ENCODE measurements at regions not wholly inside any gene's neighbourhood (a gene's known extent, or its start where the extent isn't known, plus 50 kb on each side); places are given as distances from the start of the nearest gene placed in this dataset.
"Not testable (repeated sequence)": the region's sequence is repeated elsewhere in the genome, so short reads cannot be mapped to it uniquely, and the experiment has no call there.

DNA sequence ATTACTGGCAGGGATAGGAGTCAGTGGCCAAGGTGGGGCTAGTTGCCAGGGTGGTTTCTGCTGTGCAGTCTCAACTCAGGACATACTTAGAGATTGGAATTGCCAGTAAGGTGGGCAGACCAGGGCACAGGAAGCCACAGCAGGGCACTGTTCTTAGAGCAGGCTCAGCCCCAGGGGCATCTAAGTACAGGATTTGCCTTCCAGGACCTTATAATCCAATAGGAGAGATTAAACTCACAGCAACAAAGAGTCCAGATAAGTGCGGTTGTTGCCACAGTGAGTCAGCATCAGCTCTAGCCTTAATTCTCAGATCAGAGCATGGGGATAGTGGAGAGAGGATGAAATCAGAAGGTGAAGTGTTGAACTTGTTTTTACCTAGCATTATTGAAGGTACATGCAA lies 265.8 kb upstream of the TRPC7 start:
- DNase-seq (ENCODE audit: extremely low read depth, low read depth, low spot score): no peak

DNA sequence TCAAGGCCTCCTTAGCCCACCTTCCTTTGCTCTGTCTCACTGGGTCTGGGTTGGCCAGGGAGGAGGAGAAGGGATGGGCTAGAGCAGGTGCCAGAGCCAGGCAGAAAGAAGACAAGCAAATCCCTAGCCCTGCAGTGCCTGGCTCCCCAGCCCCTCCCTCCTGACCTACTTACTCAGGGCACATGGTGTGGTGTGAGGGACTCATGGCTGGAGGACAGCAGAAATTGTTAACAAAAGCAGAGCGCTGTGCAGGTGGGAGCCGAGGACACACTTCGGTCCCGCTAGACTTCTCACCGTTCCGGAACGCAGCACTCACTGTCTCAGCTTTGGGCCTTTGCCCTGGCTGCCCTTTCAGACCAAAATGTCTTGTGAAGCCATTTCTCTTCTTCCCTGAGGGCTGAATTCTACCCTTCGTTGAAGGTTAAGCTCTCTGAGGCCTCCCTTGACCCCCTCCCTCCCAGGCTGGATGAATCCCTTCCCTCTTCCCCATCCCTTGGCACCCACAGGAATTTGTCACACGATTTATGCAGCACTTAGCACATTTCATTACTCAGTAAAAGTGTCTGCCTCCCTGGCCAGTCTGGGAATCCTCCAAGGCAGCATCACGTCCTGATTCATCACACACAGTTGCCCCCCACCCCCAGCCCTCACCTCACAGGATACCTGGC lies 263.9 kb upstream of the TRPC7 start:
- no peak for DNase-seq (ENCODE audit: extremely low read depth, low read depth, low spot score)

DNA sequence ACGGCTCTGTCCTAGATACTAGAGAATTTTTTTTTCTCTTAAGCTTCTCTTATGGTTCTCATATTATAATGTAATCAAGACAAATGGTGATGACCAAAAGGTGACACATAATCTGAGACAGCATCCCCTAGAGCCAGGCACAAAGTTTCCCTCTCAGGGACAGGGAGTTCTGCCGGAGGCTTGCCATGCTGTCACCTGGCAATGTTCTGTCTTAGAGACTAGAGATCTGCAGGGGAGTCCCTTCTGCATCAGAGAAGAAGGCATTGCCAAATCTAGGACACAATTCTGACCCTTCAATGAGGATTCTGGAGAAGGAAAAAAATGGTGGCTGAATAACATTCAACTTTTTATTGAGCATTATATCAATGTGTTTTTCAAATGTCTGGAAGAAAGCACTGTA lies 261.2 kb upstream of the TRPC7 start:
- no peak for DNase-seq (ENCODE audit: extremely low read depth, low read depth, low spot score)

DNA sequence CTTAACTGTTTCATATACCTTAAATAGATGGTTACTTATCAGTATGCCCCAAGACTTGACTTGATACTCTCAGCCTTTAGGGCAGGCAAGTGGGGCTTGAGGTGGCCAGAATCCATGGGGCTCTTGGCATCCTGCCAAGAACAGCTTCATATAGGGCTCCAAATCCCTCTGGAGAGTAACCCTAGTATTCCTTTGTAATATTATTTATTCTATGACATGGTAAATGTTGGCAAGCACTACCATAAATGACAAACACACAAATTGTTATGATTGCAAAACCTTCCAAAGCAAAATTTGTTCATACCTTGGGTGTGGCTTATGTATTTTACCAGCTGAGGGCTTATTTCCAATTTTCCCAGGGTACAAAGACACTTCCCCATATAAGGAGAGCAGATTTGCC lies 257.4 kb upstream of the TRPC7 start:
- no peak for DNase-seq (ENCODE audit: extremely low read depth, low read depth, low spot score)

DNA sequence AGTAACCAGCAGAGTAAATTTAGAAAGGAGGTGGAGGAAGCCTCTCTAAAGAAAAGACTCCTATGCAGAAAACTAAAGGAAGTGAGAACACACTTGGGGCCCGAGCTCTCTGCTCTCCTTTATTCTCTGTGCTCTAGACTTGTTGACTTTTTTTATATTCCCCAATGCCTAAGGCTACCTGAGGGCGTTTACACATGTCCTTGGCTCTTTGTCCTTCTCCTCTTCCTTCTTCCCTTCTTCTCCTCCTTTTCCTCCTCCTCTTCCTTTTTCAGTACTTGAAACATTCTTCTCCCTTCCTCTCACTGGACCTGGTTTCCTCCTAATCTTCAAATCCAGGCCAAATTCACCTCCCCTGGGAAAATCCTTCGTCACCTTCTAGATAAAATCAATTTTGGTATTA lies 256.4 kb upstream of the TRPC7 start:
- DNase-seq (ENCODE audit: extremely low read depth, low read depth, low spot score): no peak

DNA sequence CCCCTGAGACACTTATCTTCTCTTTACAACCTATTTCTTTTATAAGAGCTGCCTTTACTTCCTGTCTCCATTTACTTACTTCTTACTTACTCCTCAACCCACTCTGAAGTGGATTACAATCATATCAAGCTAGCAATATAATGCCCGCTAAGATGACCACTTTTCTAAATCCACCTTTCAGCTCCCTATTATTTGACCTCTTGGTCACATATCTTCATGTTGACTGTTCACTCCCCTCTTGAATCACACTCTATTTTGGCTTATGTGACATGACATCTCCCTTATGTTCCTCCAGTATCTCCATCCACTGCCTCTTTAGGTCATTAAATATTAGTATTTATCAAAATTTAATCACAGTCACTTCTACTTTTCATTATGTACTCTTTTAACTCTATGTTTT lies 255.3 kb upstream of the TRPC7 start:
- DNase-seq (ENCODE audit: extremely low read depth, low read depth, low spot score): no peak

DNA sequence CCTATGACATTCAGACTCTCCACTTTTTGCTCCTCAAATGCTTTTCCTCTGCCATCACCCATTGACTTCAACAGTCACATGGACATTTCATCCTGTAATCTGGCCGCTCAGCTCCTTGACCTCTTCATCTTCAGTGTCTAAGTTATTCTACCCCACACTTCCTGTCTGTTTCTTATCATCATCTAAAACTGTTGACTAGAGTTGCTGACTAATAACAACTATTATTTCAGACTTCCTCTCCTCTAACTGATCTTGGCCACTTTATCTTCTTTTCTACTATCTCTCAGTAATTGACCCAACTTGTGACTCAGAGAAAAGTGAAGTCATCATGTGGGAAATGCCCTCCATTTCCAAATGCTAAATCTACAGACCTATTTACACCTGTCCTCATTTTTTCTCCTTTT lies 254.7 kb upstream of the TRPC7 start:
- DNase-seq (ENCODE audit: extremely low read depth, low read depth, low spot score): peak; percentile 80

DNA sequence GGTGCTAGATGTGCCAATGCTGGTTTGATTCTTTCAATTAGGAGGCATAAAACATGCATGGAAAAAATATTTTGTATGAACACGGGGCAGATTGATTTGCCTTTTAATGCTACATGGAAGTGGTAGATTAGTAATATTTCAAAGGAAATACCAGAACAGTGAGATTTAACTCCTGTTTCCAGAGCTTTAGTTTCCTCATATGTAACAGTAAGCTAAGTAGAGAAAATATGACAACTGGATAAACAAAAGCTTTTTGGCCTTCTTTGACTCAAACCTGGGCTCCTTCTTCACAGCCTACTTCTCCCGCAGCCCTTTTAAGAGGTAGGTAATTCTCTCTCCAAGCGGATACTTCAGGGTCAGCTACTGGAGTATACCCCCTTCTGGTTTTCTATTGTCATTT lies 254.2 kb upstream of the TRPC7 start:
- DNase-seq (ENCODE audit: extremely low read depth, low read depth, low spot score): no peak

DNA sequence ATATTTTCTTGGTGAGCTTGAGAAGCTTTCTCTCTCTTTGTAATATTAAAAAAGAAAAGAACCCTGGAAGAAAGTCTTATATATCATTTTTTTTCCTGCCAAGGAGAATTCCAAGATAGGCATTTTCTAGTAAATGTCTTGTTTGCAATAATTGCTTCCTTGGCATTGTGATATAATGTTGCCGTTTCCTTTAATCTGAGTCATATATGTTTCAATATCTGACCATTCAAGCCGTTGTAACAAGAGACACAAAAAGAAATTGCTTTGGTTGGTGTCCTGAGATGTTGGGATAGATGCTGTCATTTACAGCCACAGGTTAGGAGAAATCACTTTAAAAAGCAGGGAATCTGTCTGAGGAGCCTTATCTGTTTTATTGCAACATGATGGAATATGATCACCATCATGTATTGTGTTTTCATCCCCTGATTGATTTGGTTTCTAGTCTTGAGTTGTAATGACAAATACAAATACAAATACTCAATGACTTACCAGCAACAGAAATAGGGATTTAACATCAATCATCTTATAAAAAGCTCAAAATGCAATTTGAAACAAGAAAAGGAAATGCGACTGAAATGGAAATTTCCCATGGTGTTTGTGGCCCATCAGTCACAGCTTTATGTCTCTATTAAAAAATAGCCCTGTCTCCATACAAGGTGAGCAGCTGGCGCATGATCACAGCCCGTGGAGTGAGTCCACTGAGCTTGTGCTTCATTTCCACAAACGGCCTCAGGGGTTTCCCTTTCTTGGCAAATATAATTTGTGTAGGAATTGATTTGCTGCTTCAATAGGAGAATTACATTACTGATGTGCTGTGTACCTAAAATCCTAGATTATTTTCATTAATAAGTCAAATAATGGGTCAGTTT lies 250.1 kb upstream of the TRPC7 start:
- DNase-seq (ENCODE audit: extremely low read depth, low read depth, low spot score): no peak

DNA sequence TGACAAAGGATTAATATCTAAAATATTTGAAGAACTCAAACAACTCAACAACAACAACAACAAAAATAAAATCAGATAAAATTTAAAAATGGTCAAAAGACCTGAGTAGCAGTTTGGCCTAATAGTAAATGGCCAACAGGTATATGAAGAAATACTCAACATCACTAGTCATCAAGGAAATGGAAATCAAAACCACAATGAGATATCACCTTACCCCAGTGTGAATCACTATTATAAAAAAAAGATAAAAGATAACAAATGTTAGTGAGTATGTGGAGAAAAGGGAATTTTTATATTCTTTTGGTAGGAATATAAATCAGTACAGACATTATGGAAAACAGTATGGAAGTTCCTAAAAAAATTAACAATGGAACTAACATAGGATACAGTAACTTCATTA lies 247.9 kb upstream of the TRPC7 start:
- DNase-seq (ENCODE audit: extremely low read depth, low read depth, low spot score): no peak

DNA sequence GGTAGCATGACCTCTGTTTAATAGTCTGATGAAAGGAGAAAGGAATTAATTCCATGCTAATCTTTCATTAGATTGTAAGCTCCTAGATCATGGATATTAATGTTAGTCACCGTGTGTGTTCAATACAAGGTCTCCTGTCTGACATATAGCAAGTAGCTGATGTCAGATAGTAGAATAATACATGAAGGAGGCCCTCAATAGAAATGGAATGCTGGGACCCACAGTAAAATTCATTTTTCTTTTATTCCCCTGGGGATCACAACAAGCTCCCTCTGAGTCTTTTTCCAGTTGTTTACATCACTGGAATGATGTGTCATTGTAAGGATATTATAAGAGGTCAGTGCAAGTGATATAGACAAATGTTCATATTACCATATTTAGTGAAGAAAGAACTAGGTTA lies 240.3 kb upstream of the TRPC7 start:
- DNase-seq (ENCODE audit: extremely low read depth, low read depth, low spot score): no peak

DNA sequence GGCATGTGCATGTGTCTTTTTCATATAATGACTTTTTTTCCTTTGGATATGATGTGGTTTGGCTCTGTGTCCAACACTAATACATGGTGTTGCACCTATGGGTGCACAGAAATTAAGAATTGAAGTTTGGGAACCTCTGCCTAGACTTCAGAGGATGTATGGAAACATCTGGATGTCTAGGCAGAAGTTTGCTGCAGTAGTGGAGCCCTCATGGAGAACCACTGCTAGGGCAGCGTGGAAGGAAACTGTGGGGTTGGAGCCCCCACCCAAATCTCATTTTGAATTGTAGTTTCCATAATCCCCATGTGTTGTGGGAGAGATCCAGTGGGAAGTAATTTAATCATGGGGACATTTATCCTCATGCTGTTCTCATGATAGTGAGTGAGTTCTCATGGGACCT lies 235.0 kb upstream of the TRPC7 start:
- no peak for DNase-seq (ENCODE audit: extremely low read depth, low read depth, low spot score)

DNA sequence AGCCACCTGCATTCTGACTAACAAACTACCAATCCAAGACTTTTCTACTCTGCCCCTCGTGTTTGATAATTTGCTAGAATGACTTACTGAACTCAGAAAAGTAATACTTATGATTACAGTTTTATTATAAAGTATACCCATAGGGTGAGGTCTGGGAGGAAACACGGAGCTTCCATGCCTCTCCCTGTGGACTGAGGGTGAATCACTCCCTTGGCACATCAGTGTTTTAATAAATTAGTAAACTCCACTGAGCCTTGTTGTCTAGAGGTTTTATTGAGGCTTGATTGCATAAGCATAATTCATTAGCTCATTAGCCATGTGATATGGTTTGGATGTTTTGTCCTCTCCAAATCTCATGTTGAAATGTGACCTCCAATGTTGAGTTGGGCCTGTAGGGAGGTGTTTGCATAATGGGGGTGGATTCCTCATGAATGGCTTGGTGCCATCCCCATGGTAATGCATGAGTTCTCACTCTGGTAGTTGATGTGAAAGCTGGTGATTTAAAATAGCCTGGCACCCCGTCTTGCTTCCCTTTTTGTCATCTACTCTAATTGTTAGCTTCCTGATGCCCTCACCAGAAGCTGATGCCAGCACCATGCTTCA lies 233.6 kb upstream of the TRPC7 start:
- DNase-seq (ENCODE audit: extremely low read depth, low read depth, low spot score): no peak

DNA sequence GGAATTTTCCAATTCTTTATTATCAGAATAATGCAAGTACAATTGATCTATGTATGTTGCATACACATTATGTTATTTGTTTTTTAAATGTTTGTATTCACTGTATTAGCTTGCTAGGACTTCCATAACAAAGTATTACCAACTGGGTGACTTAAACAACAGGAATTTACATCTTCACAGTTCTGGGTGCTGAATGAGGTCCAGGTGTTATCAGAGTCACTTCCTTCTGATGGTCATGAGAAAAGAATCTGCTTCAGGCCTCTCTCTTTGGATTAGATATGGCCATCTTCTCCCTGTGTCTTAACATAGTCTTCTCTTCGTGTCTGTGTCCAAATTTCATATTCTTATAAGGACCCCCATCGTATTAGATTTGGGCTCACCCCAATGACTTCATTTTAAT lies 229.1 kb upstream of the TRPC7 start:
- no peak for DNase-seq (ENCODE audit: extremely low read depth, low read depth, low spot score)

DNA sequence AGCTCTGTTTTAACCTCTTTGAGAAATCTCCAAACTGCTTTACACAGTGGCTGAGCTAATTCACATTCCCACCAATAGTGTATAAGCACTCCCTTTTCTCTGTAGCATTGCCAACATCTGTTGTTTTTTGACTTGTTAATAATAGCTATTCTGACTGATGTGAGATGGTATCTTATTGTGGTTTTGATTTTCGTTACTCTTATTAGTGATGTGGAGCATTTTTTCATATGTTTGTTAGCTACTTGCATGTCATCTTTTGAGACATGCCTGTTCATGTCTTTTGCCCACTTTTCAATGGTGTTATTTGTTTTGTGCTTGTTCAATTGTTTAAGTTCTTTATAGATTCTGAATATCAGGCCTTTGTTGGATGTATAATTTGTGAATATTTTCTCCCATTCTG lies 225.2 kb upstream of the TRPC7 start:
- DNase-seq (ENCODE audit: extremely low read depth, low read depth, low spot score): no peak

DNA sequence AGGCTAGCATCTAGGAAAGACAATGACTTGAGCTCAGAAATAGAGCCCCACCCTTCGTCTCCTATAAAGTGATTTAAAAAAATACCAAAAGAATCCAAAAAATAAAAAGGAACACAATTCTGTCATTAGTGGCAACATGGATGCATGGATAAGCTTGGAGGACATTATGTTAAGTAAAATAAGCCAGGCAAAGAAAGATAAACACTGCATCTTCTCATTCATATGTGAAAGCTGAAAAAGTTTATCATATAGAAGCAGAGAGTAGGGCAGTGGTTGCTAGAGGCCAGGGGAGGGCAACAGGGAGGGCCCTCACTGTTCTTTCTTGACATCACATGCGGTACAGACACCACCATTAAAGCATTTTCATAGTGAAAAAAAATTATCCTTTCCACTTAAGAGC lies 220.9 kb upstream of the TRPC7 start:
- no peak for DNase-seq (ENCODE audit: extremely low read depth, low read depth, low spot score)

DNA sequence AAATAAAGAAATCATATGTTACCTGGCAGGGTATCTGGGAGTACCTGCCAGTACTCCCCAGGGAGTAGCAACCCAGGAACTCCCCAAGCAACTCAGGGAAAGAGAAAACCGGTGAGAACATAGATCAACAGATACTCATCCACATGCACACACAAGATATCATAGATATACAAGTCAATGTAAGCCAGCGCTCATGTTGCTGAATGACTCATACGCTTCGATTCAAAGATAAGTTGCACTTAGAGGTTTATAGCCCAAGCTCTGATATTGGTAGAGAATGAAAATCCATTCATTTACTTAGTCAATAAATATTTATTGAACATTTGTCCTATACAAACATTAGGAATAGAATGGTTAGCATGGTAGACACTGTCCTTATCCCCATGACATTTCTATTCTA lies 219.1 kb upstream of the TRPC7 start:
- DNase-seq (ENCODE audit: extremely low read depth, low read depth, low spot score): no peak

DNA sequence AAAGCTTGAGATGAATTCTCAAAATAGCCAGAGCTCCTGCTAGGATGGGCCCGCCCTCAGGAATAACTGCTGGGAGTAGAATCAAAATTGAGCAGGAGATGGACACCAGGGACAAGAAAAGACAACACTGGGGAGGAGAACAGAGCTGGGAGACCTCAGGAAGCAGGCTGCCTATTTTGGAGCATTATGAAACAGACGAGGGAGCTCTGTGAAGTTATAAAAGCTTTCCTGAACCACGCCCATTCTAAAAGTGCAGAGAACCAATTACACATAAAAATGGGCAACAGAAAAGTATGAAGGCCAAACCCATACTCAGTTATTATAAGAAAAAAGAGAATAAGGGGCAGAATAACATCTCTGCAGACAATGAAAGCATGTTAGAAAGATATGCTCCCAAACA lies 213.9 kb upstream of the TRPC7 start:
- no peak for DNase-seq (ENCODE audit: extremely low read depth, low read depth, low spot score)

DNA sequence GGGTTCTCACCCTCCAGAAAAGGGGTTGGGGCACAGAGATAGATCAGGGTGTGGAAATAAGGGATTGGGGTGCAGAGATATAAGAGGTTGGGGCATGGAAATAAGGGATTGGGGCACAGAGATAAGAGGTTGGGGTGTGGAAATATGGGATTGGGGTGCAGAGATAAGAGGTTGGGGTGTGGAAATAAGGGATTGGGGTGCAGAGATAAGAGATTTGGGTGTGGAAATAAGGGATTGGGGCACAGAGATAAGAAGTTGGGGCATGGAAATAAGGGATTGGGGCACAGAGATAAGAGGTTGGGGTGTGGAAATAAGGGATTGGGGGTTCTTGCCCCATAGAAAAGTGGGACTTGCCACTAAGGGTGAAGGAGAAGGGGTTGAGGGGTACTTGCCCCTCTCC lies 204.5 kb upstream of the TRPC7 start:
- DNase-seq (ENCODE audit: extremely low read depth, low read depth, low spot score): not testable (repeated sequence)

DNA sequence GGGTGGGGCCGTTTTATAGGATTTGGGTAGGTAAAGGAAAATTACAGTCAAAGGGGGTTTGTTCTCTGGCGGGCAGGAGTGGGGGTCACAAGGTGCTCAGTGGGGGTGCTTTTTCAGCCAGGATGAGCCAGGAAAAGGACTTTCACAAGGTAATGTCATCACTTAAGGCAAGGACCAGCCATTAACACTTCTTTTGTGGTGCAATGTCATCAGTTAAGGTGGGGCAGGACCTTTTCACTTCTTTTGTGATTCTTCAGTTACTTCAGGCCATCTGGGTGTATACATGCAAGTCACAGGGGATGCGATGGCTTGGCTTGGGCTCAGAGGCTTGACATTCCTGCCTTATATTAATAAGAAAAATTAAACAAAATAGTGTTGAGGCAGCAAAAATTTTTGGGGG lies 200.1 kb upstream of the TRPC7 start:
- not testable (repeated sequence) for DNase-seq (ENCODE audit: extremely low read depth, low read depth, low spot score)

DNA sequence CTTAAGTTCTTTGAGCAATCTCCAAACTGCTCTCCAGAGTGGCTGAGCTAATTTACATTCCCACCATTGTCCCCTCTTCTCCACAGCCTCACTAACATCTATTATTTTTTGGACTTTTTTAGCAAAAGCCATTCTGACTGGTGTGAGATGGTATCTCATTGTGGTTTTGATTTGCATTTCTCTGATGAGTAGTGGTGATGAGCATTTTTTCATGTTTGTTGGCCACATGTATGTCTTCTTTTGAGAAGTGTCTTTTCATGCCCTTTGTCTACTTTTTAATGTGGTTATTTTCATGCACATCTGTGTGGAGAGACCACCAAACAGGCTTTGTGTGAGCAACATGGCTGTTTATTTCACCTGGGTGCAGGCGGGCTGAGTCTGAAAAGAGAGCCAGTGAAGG lies 199.7 kb upstream of the TRPC7 start:
- DNase-seq (ENCODE audit: extremely low read depth, low read depth, low spot score): not testable (repeated sequence)

DNA sequence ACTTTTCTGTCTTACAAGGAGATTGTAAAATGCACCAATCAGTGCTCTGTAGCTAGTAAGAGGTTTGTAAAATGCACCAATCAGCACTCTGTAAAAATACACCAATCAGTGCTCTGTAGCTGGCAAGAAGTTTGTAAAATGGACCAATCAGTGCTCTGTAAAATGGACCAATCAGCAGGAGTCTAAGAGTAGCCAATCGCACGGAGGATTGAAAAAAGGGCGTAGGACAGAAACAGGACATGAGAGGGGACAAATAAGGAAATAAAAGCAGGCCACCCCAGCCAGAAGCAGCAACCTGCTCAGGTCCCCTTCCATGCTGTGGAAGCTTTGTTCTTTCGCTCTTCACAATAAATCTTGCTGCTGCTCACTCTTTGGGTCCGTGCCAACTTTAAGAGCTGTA lies 199.1 kb upstream of the TRPC7 start:
- DNase-seq (ENCODE audit: extremely low read depth, low read depth, low spot score): not testable (repeated sequence)

Data from glomerular endothelial cell (primary cell).